SK-N-SH (cell line): ENCODE measurements at regions not wholly inside any gene's neighbourhood (a gene's known extent, or its start where the extent isn't known, plus 50 kb on each side); places are given as distances from the start of the nearest gene placed in this dataset.

Experiments used
- CTCF ChIA-PET: fragments of 300-600, 350-600 bp; formaldehyde crosslinking; extraction: SDS; loops from one replicate; lab custom pipeline; 2021; lab: Yijun Ruan, JAX
- POLR2A ChIA-PET: fragments of 350-600 bp; sonication (Branson Sonifier 250); formaldehyde crosslinking; extraction: SDS; loops from one replicate; lab custom pipeline; 2020; ENCODE audit warnings: antibody characterized with exemption, inconsistent platforms; lab: Yijun Ruan, JAX
- DNase-seq: peaks from one replicate; pipeline ENCODE4 v3.0.0; 2012
- H2AFZ ChIP-seq: fragments of 200-600 bp; sonication (generic); 2 replicates; pipeline ENCODE4 v1.8.1; 2016; ENCODE audit warnings: antibody characterized with exemption, mild to moderate bottlenecking, low read depth
- H3F3A ChIP-seq: fragments of 200-600 bp; sonication (generic); replicated peaks from 2 replicates; pipeline ENCODE3; 2016; ENCODE audit warnings: antibody characterized with exemption, mild to moderate bottlenecking; ENCODE audit not compliant: insufficient read depth
- H3K27ac ChIP-seq, 2 experiments: fragments of 200-500 bp in 1 of 2; fragments of 200-600 bp in 1 of 2; sonication (Bioruptor generic) in 1 of 2; sonication (generic), shearing (Covaris generic) in 1 of 2; 2 replicates each; pipeline versions ENCODE4 v1.5.1 to v1.6.1; 2014 to 2016; ENCODE audit warnings: low read depth in 2 of 2, inconsistent platforms in 1 of 2, low read length in 1 of 2, mild to moderate bottlenecking in 1 of 2, mixed read lengths in 1 of 2
- H3K27me3 ChIP-seq: fragments of 200-600 bp; sonication (generic), shearing (Covaris generic); 2 replicates; pipeline ENCODE4 v1.6.1; 2016; ENCODE audit warnings: mixed run types; ENCODE audit not compliant: insufficient read depth
- H3K36me3 ChIP-seq, 2 experiments: fragments of 200-500 bp in 1 of 2; fragments of 200-600 bp in 1 of 2; sonication (Bioruptor generic) in 1 of 2; sonication (generic) in 1 of 2; replicated peaks in 1 of 2; 2 replicates each; pipeline versions ENCODE3 to v1.5.1; 2014 to 2016; ENCODE audit warnings: low read length in 1 of 2, mild to moderate bottlenecking in 1 of 2; ENCODE audit not compliant: insufficient read depth in 2 of 2, control insufficient read depth in 1 of 2
- H3K4me1 ChIP-seq, 2 experiments: fragments of 200-500 bp in 1 of 2; fragments of 200-600 bp in 1 of 2; sonication (Bioruptor generic) in 1 of 2; sonication (generic), shearing (Covaris generic) in 1 of 2; 2 replicates each; pipeline versions ENCODE4 v1.5.1 to v1.6.1; 2014 to 2016; ENCODE audit warnings: low read depth in 1 of 2, low read length in 1 of 2, mixed run types in 1 of 2; ENCODE audit not compliant: insufficient read depth in 2 of 2, control insufficient read depth in 1 of 2
- H3K4me2 ChIP-seq: fragments of 200-600 bp; sonication (generic), shearing (Covaris generic); 2 replicates; pipeline ENCODE4 v1.6.1; 2017; ENCODE audit warnings: mixed run types
- H3K4me3 ChIP-seq, 2 experiments: fragments of 200-500 bp in 1 of 2; fragments of 200-600 bp in 1 of 2; sonication (Bioruptor generic) in 1 of 2; sonication (generic), shearing (Covaris generic) in 1 of 2; 2 replicates each; pipeline versions ENCODE4 v1.5.1 to v1.8.1; 2014 to 2016; ENCODE audit warnings: low read depth in 2 of 2, inconsistent platforms in 1 of 2, low read length in 1 of 2, mild to moderate bottlenecking in 1 of 2, mixed read lengths in 1 of 2, moderate library complexity in 1 of 2
- H3K79me2 ChIP-seq: fragments of 200-600 bp; sonication (generic); 2 replicates; pipeline ENCODE4 v1.8.1; 2017; ENCODE audit warnings: mild to moderate bottlenecking; ENCODE audit not compliant: insufficient read depth
- H3K9ac ChIP-seq: fragments of 200-600 bp; sonication (generic); 2 replicates; pipeline ENCODE4 v1.6.1; 2017; ENCODE audit warnings: mixed run types
- H3K9me2 ChIP-seq: fragments of 200-600 bp; sonication (generic); 2 replicates; pipeline ENCODE4 v1.6.1; 2017; ENCODE audit warnings: mixed run types
- H3K9me3 ChIP-seq: fragments of 200-600 bp; sonication (generic); 2 replicates; pipeline ENCODE4 v1.6.1; 2017; ENCODE audit warnings: mixed run types, mild to moderate bottlenecking, moderate library complexity
- H4K20me1 ChIP-seq: fragments of 200-600 bp; sonication (generic); 2 replicates; pipeline ENCODE4 v1.6.1; 2017; ENCODE audit warnings: mild to moderate bottlenecking, mixed run types; ENCODE audit not compliant: insufficient read depth
- CHD2 ChIP-seq: fragments of 150-350 bp; IDR thresholded peaks from 2 replicates; pipeline ENCODE4 v1.6.1; 2018; ENCODE audit warnings: low read length; ENCODE audit not compliant: partially characterized antibody
- ELF1 ChIP-seq: IDR thresholded peaks from 2 replicates; pipeline ENCODE4 v1.4.0; 2012
- EP300 ChIP-seq, 2 experiments: IDR thresholded peaks; 2 replicates each; pipeline versions ENCODE4 v1.4.0 to v1.6.1; 2012; ENCODE audit warnings: borderline replicate concordance in 1 of 2, low read depth in 1 of 2, low read length in 1 of 2
- GATA2 ChIP-seq: sonication (generic); formaldehyde crosslinking; IDR thresholded peaks from 2 replicates; pipeline ENCODE4 v1.5.0; 2020; ENCODE audit warnings: mild to moderate bottlenecking, missing genetic modification reagents
- JUND ChIP-seq: IDR thresholded peaks from 2 replicates; pipeline ENCODE4 v1.4.0; 2012
- REST ChIP-seq: IDR thresholded peaks from 2 replicates; pipeline ENCODE4 v1.6.1; 2012; ENCODE audit warnings: mild to moderate bottlenecking, low read depth, low read length, moderate library complexity
- SMC3 ChIP-seq: IDR thresholded peaks from 2 replicates; pipeline ENCODE4 v1.6.1; 2012; ENCODE audit warnings: low read depth, low read length, improper control_type of control experiment
- YY1 ChIP-seq: IDR thresholded peaks from 2 replicates; pipeline ENCODE4 v1.4.0; 2012; ENCODE audit warnings: low read depth, mild to moderate bottlenecking
- WGBS: methylation state at CpG from one replicate; pipeline ENCODE4 v1.1.6; 2017; ENCODE audit warnings: low lambda C conversion rate; 5-methylcytosine and 5-hydroxymethylcytosine counted together
- TF ChIP-seq, protein P1 (sequence below): fragments of 200-600 bp; sonication (generic); IDR thresholded peaks from 2 replicates; pipeline ENCODE4 v1.6.1; 2017; ENCODE audit warnings: antibody characterized with exemption, mild to moderate bottlenecking, moderate library complexity
- TF ChIP-seq, protein P2 (sequence below): fragments of 150-350 bp; IDR thresholded peaks from 2 replicates; pipeline ENCODE4 v1.6.1; 2016; ENCODE audit warnings: mild to moderate bottlenecking, low read depth, low read length
- TF ChIP-seq, protein P3 (sequence below): IDR thresholded peaks from 2 replicates; pipeline ENCODE4; 2012

DNA sequence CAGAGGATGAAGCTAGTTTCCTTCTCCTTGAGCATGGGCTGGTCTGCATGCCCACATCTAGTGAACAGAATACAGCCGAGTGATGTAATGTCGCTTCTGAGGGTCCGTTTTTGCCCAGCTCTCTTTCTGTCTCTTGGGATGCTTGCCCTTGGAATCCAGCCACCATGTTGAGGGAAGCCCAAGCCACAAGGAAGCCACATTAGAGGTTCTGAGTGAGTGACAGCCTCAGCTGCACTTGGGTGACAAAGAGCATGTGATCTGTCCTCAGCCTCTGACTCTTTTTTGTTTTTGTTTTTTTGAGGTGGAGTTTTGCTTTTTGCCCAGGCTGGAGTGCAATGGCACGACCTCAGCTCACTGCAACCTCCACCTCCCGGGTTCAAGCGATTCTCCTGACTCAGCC is 100.6 kb upstream of the SALL4 start:
- WGBS: 94% methylated on average over 6 of the region's 6 CpGs
- CTCF ChIA-PET: interaction anchor here (0.9 kb wide), 1 partner anchor 9 kb away, joined by 3 read pairs; no protein-coding TSS in a partner anchor
- no peak overlapping the region for H3K9ac ChIP-seq
- H3K4me2 ChIP-seq: no peak overlapping the region
- no peaks in the 10 kb centered on the region for H3K4me1 ChIP-seq
- no peak for DNase-seq
- H4K20me1 ChIP-seq: no peaks in the 10 kb centered on the region
- H2AFZ ChIP-seq: no peak overlapping the region
- H3F3A ChIP-seq: no peaks in the 10 kb centered on the region
- no peaks in the 10 kb centered on the region for H3K27me3 ChIP-seq
- no peak overlapping the region for H3K27ac ChIP-seq
- no peaks in the 10 kb centered on the region for H3K9me3 ChIP-seq
- no peaks in the 10 kb centered on the region for H3K79me2 ChIP-seq
- H3K9me2 ChIP-seq: no peaks in the 10 kb centered on the region
- H3K4me3 ChIP-seq: no peak overlapping the region
- POLR2A ChIA-PET: no interaction called here
- TF ChIP-seq GATA2 (CRISPR knock-in tag) (no peak), CHD2 (no peak), EP300 (IDR thresholded peaks at IDR 0.05; ENCODE audit: borderline replicate concordance in 1 of 2, low read depth in 1 of 2, low read length in 1 of 2) (no peak), YY1 (no peak), JUND (no peak), REST (no peak), SMC3 (no peak), ELF1 (no peak)
- TF ChIP-seq, protein P1, sequence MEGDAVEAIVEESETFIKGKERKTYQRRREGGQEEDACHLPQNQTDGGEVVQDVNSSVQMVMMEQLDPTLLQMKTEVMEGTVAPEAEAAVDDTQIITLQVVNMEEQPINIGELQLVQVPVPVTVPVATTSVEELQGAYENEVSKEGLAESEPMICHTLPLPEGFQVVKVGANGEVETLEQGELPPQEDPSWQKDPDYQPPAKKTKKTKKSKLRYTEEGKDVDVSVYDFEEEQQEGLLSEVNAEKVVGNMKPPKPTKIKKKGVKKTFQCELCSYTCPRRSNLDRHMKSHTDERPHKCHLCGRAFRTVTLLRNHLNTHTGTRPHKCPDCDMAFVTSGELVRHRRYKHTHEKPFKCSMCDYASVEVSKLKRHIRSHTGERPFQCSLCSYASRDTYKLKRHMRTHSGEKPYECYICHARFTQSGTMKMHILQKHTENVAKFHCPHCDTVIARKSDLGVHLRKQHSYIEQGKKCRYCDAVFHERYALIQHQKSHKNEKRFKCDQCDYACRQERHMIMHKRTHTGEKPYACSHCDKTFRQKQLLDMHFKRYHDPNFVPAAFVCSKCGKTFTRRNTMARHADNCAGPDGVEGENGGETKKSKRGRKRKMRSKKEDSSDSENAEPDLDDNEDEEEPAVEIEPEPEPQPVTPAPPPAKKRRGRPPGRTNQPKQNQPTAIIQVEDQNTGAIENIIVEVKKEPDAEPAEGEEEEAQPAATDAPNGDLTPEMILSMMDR: no peak
- TF ChIP-seq, protein P2, sequence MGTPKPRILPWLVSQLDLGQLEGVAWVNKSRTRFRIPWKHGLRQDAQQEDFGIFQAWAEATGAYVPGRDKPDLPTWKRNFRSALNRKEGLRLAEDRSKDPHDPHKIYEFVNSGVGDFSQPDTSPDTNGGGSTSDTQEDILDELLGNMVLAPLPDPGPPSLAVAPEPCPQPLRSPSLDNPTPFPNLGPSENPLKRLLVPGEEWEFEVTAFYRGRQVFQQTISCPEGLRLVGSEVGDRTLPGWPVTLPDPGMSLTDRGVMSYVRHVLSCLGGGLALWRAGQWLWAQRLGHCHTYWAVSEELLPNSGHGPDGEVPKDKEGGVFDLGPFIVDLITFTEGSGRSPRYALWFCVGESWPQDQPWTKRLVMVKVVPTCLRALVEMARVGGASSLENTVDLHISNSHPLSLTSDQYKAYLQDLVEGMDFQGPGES: no peak
- TF ChIP-seq, protein P3, sequence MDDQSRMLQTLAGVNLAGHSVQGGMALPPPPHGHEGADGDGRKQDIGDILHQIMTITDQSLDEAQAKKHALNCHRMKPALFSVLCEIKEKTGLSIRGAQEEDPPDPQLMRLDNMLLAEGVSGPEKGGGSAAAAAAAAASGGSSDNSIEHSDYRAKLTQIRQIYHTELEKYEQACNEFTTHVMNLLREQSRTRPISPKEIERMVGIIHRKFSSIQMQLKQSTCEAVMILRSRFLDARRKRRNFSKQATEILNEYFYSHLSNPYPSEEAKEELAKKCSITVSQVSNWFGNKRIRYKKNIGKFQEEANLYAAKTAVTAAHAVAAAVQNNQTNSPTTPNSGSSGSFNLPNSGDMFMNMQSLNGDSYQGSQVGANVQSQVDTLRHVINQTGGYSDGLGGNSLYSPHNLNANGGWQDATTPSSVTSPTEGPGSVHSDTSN: no peak
- no peaks in the 10 kb centered on the region for H3K36me3 ChIP-seq
